CD14-positive monocyte (primary cell): ENCODE measurements at regions not wholly inside any gene's neighbourhood (a gene's known extent, or its start where the extent isn't known, plus 50 kb on each side); places are given as distances from the start of the nearest gene placed in this dataset.
A peak's percentile ranks its signal among the peaks of the same experiment; 100 is the strongest.

Experiments used
- DNase-seq, 3 donors: peaks; one replicate each; pipeline ENCODE4 v3.0.0-alpha.2; 2011 to 2022
- H2AFZ ChIP-seq: 2 replicates; pipeline ENCODE4 v1.6.0; 2012; ENCODE audit warnings: mild to moderate bottlenecking, low read depth, low read length, inconsistent platforms; ENCODE audit not compliant: insufficient read depth, poor library complexity, severe bottlenecking
- H3K27ac ChIP-seq, 2 donors: 1 replicate in 1 of 2; 2 replicates in 1 of 2; pipeline ENCODE4 v1.5.1; 2012 to 2013; ENCODE audit warnings: low read length in 2 of 2, control low read depth in 1 of 2, inconsistent platforms in 1 of 2, low read depth in 1 of 2, mild to moderate bottlenecking in 1 of 2
- H3K27me3 ChIP-seq, 2 donors: one replicate each; pipeline versions ENCODE4 v1.6.0 to v1.6.1; 2011 to 2013; ENCODE audit warnings: low read length in 2 of 2; ENCODE audit not compliant: control insufficient read depth in 2 of 2, insufficient read depth in 2 of 2
- H3K36me3 ChIP-seq, 2 donors: replicated peaks in 1 of 2; 1 replicate in 1 of 2; 2 replicates in 1 of 2; pipeline versions ENCODE4 v1.5.1 to v1.6.1; 2012 to 2013; ENCODE audit warnings: low read length in 2 of 2, control low read depth in 1 of 2, inconsistent platforms in 1 of 2, mild to moderate bottlenecking in 1 of 2; ENCODE audit not compliant: insufficient read depth in 2 of 2, control insufficient read depth in 1 of 2
- H3K4me1 ChIP-seq, 2 donors: 1 replicate in 1 of 2; 2 replicates in 1 of 2; pipeline versions ENCODE4 v1.5.1 to v1.6.1; 2012 to 2013; ENCODE audit warnings: low read length in 2 of 2, control low read depth in 1 of 2, inconsistent platforms in 1 of 2, mild to moderate bottlenecking in 1 of 2, moderate library complexity in 1 of 2; ENCODE audit not compliant: insufficient read depth in 2 of 2, control insufficient read depth in 1 of 2
- H3K4me2 ChIP-seq: replicated peaks from 2 replicates; pipeline ENCODE3; 2012; ENCODE audit warnings: low read length, moderate library complexity, mild to moderate bottlenecking; ENCODE audit not compliant: poor library complexity, severe bottlenecking; ENCODE audit errors: extremely low read depth
- H3K4me3 ChIP-seq, 3 experiments: fragments of 200-600 bp in 1 of 3; sonication (generic) in 1 of 3; replicated peaks in 1 of 3; 1 replicate in 2 of 3; 2 replicates in 1 of 3; pipeline ENCODE4 v1.5.1; 2011 to 2013; ENCODE audit warnings: low read length in 3 of 3, mild to moderate bottlenecking in 3 of 3, control low read depth in 2 of 3, low read depth in 2 of 3, inconsistent platforms in 1 of 3, moderate library complexity in 1 of 3
- H3K79me2 ChIP-seq: 2 replicates; pipeline ENCODE4 v1.6.0; 2012; ENCODE audit warnings: mild to moderate bottlenecking, control low read depth, inconsistent platforms, low read length, moderate library complexity; ENCODE audit not compliant: insufficient read depth
- H3K9ac ChIP-seq: 2 replicates; pipeline ENCODE4 v1.6.0; 2017; ENCODE audit warnings: low read length, mild to moderate bottlenecking; ENCODE audit not compliant: insufficient read depth, poor library complexity, severe bottlenecking
- H3K9me3 ChIP-seq, 2 donors: replicated peaks in 1 of 2; 1 replicate in 1 of 2; 2 replicates in 1 of 2; pipeline versions ENCODE4 v1.5.1 to v1.6.1; 2012 to 2013; ENCODE audit warnings: low read length in 2 of 2, control low read depth in 1 of 2; ENCODE audit not compliant: control insufficient read depth in 1 of 2, insufficient read depth in 1 of 2
- H4K20me1 ChIP-seq: 2 replicates; pipeline ENCODE4 v1.6.0; 2012; ENCODE audit warnings: mild to moderate bottlenecking, low read length, control low read depth, moderate library complexity; ENCODE audit not compliant: insufficient read depth
- H3K27ac Mint-ChIP-seq, 7 donors: one replicate each; pipeline ENCODE4 v1.8.0; 2020; ENCODE audit warnings: mild to moderate bottlenecking in 7 of 7, mixed read lengths in 7 of 7, moderate library complexity in 6 of 7, inconsistent platforms in 2 of 7
- H3K27me3 Mint-ChIP-seq, 3 donors: one replicate each; pipeline ENCODE4 v1.8.0; 2021 to 2022; ENCODE audit warnings: low read depth in 3 of 3, mild to moderate bottlenecking in 3 of 3, mixed read lengths in 3 of 3, moderate library complexity in 3 of 3, inconsistent platforms in 1 of 3
- H3K36me3 Mint-ChIP-seq, 2 donors: one replicate each; pipeline ENCODE4 v1.8.0; 2020; ENCODE audit warnings: mixed read lengths in 2 of 2, inconsistent platforms in 1 of 2, mild to moderate bottlenecking in 1 of 2
- H3K4me1 Mint-ChIP-seq: one replicate; pipeline ENCODE4 v1.8.0; 2020; ENCODE audit warnings: mild to moderate bottlenecking, mixed read lengths
- H3K4me3 Mint-ChIP-seq, 2 donors: one replicate each; pipeline ENCODE4 v1.8.0; 2020; ENCODE audit warnings: mild to moderate bottlenecking in 2 of 2, mixed read lengths in 2 of 2, moderate library complexity in 1 of 2
- H3K9me3 Mint-ChIP-seq, 7 donors: one replicate each; pipeline ENCODE4 v1.8.0; 2020 to 2022; ENCODE audit warnings: mixed read lengths in 7 of 7, mild to moderate bottlenecking in 6 of 7, moderate library complexity in 6 of 7, inconsistent platforms in 2 of 7
- WGBS: methylation state at CpG from one replicate; pipeline ENCODE4 v1.1.5; 2013; ENCODE audit warnings: missing lambda C conversion rate; ENCODE audit not compliant: insufficient coverage; 5-methylcytosine and 5-hydroxymethylcytosine counted together
- intact Hi-C, 2 donors: fragments of 100-400 bp; cut with micrococcal nuclease; formaldehyde crosslinking; loops; one replicate each; pipeline versions ENCODE4 v1.15.0 to v1.15.1; 2023
- TF ChIP-seq, protein P1 (sequence below): fragments of 200-600 bp; IDR thresholded peaks from one replicate; pipeline ENCODE4 v1.8.0; 2022; ENCODE audit warnings: antibody characterized with exemption, mild to moderate bottlenecking

DNA sequence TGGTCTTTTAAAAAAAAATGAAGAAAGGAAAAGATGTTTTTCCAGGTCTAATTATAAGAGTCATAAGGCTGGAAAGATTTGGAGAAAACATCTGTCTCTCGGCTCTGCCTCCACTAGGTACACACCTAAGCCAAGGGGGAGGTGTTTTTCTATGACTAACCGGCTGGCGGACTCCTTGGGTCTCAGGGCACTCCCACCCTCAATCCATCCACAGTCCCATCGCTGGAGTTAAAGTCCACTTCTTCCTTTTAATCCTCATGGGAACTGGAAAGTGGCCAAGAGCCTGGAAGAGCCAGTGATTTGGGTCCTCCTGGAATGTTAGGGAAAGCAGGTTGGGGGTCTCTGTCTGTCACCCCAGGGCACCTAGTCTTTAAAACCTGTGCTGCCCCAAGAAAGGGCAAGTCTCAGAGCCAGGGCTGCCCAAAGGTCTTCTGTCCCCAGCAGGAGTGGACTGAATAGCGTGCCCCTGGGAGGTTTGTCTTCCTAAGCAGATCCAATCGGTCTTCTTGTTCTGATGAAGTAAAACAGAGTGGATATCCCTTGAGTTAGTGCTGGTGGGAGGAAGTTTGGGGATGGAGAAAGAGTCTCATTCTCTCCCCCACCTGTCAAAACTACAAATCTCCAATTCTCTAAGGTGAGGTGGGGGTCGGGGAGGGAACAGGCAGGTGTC, 66.4 kb downstream of the MCFD2 start:
- intact Hi-C loops: no loop called here
- peaks cover 6 to 16% (median 12%) of the 10 kb centered on the region in 3 donors for H3K27me3 Mint-ChIP-seq

DNA sequence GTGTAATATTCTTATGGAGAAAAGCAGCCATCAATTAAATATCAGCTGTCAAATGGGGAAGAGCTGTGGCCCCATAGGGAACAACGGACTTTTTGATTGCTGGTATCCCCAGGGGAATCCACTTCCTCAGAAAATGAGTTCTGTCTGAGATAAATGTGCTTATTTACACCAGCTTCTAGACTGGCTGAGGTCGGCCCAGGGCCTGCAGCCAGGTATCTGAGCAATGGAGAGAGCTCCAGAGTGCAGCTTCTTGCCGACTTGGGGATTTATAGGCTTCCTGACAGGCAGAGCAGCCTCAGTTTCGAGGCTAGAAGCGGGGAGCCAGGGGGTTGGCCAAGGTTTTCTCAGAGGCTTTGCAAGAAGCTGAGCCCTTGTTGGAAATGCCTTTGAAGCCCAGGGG, 67.2 kb downstream of the MCFD2 start:
- no peak for DNase-seq

More for the DNA sequence above, 66.4 kb downstream of the MCFD2 start:
- no peak overlapping the region for H2AFZ ChIP-seq
- Mint-ChIP-seq H3K4me1 (peaks cover 11% of the 10 kb centered on the region), H3K36me3 (no peaks in the 10 kb centered on the region), H3K27ac (peak overlapping the region in 1 of 7 donors; percentile 60), H3K4me3 (no peak overlapping the region), H3K9me3 (peaks cover 0 to 5% (median 3%) of the 10 kb centered on the region in 7 donors)
- WGBS: no CpG with 5 or more reads among the region's 7 CpGs
- no peak overlapping the region for H3K4me2 ChIP-seq
- H3K36me3 ChIP-seq: no peaks in the 10 kb centered on the region
- H3K9ac ChIP-seq: no peak overlapping the region
- no peak overlapping the region for H3K27ac ChIP-seq
- TF ChIP-seq, protein P1, sequence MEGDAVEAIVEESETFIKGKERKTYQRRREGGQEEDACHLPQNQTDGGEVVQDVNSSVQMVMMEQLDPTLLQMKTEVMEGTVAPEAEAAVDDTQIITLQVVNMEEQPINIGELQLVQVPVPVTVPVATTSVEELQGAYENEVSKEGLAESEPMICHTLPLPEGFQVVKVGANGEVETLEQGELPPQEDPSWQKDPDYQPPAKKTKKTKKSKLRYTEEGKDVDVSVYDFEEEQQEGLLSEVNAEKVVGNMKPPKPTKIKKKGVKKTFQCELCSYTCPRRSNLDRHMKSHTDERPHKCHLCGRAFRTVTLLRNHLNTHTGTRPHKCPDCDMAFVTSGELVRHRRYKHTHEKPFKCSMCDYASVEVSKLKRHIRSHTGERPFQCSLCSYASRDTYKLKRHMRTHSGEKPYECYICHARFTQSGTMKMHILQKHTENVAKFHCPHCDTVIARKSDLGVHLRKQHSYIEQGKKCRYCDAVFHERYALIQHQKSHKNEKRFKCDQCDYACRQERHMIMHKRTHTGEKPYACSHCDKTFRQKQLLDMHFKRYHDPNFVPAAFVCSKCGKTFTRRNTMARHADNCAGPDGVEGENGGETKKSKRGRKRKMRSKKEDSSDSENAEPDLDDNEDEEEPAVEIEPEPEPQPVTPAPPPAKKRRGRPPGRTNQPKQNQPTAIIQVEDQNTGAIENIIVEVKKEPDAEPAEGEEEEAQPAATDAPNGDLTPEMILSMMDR: no peak
- H3K4me3 ChIP-seq: no peak overlapping the region
- H3K9me3 ChIP-seq: no peaks in the 10 kb centered on the region
- no peaks in the 10 kb centered on the region for H4K20me1 ChIP-seq
- H3K79me2 ChIP-seq: no peaks in the 10 kb centered on the region
- no peaks in the 10 kb centered on the region for H3K4me1 ChIP-seq
- H3K27me3 ChIP-seq: no peaks in the 10 kb centered on the region
- no peak for DNase-seq

More for the DNA sequence above, 67.2 kb downstream of the MCFD2 start:
- 25% methylated on average over 5 of the region's 5 CpGs for WGBS
- Histone ChIP-seq H3K79me2 (no peaks in the 10 kb centered on the region), H3K27ac (no peak overlapping the region), H2AFZ (no peak overlapping the region), H3K36me3 (no peaks in the 10 kb centered on the region), H3K27me3 (no peaks in the 10 kb centered on the region), H3K9me3 (no peaks in the 10 kb centered on the region), H4K20me1 (no peaks in the 10 kb centered on the region), H3K4me3 (no peak overlapping the region), H3K4me1 (no peaks in the 10 kb centered on the region), H3K4me2 (no peak overlapping the region), H3K9ac (no peak overlapping the region)
- H3K36me3 Mint-ChIP-seq: no peaks in the 10 kb centered on the region
- intact Hi-C loops: no loop called here
- no peaks in the 10 kb centered on the region for H3K9me3 Mint-ChIP-seq
- TF ChIP-seq, protein P1: no peak
- peaks cover 6 to 16% (median 12%) of the 10 kb centered on the region in 3 donors for H3K27me3 Mint-ChIP-seq
- H3K4me3 Mint-ChIP-seq: no peak overlapping the region
- peaks cover 11% of the 10 kb centered on the region for H3K4me1 Mint-ChIP-seq
- no peak overlapping the region for H3K27ac Mint-ChIP-seq
